Fibroblast of skin of right quadriceps (primary cell): ENCODE measurements at regions not wholly inside any gene's neighbourhood (a gene's known extent, or its start where the extent isn't known, plus 50 kb on each side); places are given as distances from the start of the nearest gene placed in this dataset.

ENCODE experiments used
- DNase-seq: peaks from one replicate; pipeline ENCODE4 v3.0.0-alpha.2; 2013

DNA sequence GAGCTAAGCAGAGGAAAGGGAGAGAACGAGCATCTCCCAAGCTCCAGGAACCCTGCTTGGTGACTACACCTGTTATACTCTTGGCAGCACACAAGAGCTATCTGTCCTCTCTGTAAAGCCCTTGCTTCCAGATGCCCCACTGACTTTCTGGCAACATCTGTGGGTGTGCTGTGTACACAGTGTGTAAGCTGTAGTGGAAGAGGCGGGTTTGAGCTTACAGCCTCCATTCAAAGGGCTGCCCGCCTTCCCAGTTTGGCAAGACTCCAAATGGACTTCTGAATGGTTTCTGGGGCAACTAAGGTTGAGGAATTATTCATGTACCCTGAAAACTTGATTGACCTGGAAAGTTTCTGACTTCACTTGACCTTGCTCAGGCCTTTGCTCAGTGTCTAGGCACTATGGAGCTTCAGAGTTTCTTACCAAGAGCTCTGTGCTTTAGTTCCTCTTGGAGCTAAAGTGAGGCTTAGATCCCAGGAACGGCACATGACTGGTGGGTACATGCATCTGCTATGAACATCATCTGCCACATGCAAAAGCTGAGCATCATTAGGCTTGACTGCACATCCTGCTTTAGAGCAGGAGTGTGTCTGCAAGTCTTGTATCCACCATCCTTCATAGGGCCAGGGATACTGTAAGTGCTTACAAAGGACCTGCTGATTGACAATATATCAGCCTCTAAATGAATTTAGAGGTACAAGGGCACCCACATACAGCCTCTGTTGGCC lies 290.9 kb upstream of the SIX2 start:
- DNase-seq = no peak

DNA sequence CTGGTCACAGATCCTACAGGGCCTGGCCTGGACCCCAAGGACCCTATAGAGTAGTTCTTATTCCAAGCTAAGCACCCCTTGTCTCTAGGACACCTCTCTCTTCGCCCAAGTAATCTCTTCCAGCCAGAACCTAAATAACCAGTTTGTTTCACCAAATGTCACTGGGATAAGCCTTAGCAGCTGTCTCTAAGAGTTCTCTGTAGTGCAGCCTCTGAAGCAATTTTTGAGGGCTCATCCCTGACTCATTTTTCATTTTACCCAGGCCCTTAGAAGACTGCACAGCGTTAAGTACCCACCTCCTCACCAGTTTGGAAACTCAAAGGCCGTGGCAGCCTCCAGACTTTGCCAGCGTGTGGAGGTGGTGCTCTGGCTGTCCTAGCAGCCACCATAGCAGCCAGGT lies 290.1 kb upstream of the SIX2 start:
- DNase-seq = no peak

DNA sequence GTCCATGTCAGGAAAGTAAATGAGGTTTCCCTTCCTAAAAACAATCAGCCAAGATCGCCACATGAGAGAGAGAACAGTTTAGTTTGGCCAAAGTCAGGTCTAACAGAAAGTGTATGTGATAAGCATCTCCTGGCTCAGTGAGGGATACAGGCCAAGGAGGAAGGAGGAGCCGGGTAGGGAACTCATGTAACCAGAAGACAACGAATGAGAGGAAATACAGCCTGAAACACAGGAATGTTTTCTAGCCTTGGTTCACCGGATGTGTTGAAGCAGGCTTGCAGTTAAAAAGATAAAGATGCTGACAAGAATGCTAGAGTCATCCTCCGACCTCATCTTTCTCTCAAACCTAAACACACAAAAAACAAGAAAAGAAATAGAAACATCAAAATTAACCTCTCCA lies 283.9 kb upstream of the SIX2 start:
- DNase-seq = peak; percentile 33

DNA sequence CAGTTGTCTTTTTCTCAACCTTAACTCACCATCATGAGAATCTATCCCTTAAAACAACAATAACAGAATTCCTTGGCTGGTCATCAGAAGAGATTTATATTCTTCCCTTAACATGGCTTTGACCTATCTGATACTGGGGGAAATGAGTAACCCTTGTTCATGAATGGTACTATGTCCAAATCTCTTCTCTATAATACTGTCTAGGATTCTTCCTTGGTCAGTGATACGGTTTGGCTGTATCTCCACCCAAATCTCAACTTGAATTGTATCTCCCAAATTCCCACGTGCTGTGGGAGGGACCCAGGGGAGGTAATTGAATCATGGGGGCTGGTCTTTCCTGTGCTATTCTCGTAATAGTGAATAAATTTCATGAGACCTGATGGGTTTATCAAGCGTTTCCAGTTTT lies 282.0 kb upstream of the SIX2 start:
- no peak for DNase-seq

DNA sequence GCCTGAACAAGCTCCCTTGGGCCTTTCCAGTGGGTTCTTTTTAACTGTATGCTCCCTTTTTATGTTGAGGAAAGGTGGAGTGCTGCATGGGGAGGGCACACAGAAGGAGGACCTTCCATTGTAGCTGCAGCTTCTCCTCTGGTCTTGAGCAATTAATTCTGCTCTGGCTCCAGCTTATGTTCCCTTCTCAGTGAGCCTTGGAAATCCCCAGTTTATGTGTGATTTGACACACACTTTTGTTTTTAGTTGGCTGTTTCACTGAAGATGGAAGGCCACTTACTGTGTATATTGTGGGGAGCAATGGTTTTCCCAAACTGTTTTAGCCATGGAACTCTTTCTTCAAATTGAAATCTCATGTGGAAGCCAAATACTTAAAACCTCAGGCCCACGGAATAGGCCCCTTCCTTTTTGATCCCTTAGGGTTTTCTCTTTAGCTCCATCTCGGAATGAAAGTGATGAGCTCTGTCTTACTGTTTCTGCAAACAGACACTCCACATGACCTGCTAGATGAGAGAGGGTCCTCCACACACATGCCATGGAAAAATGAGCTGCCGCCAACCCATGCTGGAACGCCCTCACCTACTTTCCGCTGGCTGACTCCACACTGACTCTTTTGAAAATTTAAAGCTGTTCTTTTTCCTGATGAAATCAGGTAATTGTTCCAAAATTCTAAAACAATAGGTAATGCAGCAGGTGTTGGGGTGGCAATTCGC lies 280.9 kb upstream of the SIX2 start:
- no peak for DNase-seq

DNA sequence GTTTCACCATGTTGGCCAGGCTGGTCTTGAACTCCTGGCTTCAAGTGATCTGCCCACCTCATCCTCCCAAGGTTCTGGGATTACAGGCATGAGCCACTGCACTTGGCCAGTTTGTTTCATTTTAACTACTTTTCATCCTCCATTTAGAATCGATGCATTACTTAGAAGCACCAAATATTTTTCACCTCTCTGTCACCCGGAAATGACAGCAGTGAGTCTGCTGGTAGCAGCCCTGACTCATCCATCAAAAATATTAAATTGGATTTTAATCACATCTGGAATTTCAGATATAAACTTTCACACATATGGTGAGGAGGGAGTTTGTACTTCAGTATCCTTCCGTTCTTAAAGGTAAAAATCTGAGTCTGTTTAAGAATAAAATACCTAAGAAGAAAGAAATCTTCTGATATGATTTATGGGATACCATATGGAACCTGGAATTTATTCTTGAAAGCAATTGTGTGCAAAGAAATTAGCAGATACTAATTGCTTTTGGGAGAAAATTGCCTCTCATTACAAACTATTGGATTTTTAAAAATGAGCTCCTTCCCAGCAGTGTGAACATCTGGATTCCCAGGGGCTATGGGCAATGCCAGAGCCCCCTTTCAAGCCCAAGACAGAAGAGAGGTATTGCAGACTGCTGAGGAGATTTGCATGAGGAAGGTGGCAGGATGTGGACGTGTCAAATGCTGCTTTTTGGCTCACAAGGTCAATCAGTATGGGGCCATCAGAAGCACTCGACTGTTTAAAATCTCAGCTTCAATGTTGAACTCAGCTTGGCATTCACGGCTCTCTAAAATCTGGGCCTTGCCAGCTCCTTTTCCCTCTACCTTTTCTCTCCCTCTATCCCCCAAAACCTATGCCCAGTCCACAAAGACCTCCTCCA lies 279.5 kb upstream of the SIX2 start:
- peak; percentile 72 for DNase-seq

DNA sequence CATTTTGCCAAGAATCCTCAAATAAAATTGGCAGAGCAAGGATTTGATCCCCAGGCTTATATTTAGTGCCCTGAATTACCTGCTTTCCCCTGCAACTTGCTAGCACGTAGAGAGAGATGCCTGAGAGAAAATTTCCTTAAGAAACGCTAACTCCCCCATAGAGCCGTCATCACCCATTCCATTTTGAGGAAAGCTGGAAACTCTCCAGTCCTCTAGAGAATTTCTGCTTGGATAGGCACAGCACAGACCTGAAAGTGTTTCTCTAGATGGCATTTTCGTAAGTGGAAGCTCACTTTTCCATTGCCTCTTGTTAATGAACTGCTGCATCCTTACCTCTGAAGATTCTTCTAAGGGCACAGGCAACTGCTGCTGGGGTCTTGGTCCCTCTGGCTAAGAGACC lies 277.8 kb upstream of the SIX2 start:
- no peak for DNase-seq

DNA sequence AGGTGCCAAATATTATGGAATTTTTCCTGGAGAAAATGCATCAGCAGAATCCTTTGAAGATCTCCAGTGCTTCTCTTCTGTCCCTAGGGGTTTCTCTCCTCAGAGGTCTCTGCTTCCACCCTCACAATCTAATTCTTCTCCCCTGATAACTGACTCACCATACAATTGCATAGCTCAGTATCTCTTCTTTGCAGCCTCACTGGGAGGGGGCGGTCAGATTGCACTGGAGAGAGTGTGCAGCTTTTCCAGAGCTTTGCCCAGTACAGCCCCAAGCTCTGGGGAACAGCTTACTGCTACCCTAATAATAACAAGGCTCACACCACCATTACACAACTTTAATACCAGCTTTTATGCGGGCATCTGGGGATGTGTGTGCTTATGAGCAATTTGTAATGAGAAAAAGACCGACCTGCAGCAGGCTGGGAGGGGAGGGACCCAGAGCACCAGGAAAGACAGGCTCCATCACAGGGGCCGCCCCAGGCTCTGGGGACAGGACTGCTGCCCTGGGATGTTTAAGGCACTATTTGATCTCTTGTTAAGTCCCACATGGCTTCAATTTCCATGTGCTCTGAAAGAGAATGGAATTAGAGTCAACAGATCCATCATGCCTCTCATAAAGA lies 276.6 kb upstream of the SIX2 start:
- DNase-seq = peak; percentile 39

DNA sequence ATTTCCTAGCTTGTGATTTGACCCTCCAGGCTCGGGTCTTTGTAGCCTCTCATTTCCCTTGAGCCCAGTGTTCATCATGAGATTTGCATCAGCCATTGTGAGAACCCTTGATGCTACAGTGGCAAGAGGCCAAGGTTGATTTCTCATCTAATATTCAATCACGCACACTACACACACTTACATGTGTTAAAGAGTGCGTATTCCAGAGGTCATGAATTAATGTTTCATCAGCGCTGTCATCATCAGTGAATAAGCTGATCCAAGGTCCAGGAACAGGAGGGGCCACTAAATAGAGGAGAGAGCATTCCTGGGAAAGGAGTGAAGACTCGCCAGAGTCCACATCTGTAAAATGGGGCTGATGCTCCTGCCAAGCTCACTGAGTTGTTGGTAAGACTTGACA lies 276.1 kb upstream of the SIX2 start:
- peak; percentile 70 for DNase-seq

DNA sequence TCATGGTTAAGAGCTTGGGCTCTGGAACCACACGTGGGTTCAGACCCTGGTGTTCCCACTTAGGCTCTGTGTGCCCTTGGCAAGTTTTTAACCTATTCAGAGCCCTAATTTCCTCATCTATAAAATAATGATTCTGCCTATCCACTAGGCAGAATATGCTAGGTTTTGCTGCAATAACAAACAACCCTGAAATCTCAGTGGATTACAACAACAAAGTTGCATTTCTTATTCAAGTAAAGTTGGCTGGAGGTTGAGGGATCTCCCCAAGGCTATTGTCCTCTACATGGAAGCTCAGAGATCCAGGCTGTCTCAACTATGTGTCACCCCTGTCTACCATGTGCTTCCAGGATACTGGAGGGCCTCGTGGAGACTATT lies 275.4 kb upstream of the SIX2 start:
- no peak for DNase-seq

DNA sequence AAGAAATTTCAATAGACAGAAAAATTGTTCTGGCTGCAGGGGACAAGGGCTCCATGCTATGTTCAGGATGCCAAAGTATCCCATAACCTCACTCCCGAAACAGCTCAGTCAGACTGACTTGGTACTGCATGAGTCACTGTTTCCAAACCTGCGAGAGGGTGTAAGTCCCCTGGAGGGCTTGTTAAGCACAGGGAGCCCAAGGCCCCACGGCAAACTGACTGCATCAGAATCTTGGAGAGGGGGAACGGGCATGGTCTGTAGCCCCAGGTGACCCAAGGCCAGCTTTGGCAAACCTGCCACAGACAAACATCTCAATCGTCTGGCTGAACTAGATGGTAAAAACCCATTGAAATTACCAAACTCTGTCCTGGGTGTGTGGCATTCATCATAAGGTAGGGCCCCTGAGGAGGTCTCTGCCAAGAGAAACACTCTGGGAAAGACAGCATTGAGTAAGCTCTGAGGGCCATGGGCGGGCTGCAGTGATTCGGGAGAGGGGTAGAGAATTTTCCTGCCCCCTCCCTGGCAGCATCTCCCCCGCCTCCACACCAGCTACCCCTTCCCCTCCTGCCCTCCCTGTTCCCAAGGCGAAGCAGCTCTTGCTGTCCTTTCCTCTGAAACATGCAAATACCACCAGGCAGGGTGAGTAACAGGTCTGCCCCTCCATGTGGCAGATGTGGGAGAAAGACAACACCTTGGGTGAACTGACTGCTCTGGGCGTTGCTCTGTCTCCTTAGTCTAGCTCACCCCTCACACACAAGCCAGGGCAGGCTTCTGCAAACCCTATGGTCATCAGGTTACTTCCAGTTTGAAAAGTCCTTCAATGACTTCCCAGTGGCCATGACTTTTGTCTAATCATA lies 274.7 kb upstream of the SIX2 start:
- DNase-seq = peak; percentile 62

DNA sequence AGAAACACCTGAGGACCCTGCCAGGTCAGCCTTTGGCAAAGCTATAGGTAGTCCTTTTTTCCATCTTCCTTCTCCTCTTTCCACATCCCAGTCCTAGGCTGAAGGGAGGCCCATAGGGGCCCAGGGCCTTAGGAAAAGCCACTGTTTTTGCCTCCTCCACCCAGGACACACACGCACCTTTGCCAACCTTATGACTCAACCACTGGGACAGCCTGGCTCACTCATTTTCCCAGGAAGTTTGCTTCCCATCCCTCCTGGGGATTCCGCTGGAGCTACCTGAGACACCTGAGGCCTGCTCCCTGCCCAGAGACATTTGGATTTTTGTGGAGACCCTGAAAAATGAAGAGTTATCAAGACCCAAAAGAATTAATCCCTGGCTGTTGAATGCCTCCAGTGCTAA lies 273.4 kb upstream of the SIX2 start:
- no peak for DNase-seq

DNA sequence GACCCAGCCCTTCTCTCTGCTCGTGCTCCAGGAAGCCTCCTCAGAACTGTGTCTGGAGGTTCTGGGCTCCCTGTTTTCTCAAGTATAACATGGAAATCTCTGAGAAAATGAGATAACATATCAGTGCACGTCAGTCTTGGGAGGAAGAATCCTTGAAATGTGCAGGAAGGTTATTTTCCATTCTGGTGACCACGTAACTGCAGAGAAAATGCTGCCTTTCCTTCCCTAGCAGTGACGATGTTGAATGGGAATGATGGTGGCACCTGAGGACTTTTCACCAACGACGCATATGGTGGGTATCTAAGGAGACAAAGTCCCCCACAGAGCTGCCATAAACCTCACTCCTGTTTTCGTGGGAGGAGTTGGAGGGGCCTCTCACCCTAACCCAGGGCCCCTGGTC lies 272.1 kb upstream of the SIX2 start:
- DNase-seq = no peak

DNA sequence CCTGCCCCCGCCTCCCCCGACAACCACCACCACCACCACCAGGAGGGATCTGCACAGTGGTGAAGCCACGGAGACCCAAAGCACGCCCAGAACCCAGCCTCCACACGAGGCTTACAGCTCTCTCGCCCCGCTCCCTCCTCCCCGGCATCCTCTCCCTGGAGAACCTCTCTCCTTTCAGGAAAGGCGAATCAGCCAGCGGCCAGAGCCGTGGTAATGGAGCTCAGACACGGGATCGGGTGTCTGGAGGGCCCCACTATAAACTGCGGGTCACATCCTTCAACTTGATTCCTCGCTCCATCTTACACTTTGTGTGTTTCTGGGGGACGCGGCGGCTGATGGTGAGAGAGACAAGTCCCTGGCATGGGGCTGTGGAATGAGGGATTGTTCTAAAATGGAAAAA lies 271.5 kb upstream of the SIX2 start:
- DNase-seq = no peak

DNA sequence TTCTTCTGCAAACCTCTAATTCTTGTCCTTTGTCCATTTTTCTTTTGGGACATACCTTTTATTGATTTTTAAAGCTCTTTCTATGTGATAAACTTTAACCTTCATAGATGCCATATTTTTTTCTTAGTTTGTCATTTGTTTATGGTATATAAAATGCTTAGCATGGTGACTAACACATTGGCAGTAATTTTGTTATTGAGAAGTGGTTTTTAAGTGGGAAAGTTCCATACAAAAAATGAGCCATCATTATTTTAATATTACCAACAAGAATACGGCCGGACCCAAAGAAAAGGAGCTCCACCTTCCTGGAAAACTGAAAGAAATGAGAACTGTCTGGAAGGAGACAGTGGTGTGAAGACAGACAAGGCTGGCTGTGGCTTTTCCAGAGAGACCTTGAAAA lies 270.1 kb upstream of the SIX2 start:
- no peak for DNase-seq

DNA sequence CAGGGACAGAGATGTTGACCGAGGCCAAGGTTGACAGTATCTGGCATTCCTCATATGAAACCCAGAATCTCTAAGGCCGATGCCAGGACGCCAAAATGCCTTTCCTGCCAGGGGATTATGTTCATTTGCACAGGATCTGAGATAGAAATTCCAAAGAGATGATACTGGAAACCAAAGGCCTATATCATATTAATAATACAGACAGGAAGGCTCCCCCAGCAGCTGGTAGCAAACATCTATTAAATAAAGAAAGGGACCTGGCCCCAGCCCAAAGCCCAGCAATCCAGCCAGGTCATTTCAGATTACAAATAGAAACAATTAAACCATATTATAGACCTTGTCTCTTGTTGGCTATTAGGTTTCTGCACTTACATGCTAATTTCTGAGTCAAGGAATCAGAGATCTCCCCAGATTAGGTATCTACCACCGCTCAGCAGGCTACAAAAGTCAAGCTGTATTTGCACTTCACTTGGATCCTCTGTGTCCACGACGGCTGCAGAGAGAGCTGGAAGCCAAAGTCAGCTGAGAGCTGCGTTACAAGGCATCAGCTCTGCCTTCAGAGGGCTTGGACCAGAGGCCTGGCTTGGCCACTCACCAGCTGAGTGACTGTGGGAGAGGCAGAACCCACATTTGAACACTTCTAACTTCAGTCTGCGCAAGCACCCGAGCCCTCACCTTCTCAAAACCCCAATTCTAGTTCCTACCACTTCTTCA lies 269.3 kb upstream of the SIX2 start:
- no peak for DNase-seq

DNA sequence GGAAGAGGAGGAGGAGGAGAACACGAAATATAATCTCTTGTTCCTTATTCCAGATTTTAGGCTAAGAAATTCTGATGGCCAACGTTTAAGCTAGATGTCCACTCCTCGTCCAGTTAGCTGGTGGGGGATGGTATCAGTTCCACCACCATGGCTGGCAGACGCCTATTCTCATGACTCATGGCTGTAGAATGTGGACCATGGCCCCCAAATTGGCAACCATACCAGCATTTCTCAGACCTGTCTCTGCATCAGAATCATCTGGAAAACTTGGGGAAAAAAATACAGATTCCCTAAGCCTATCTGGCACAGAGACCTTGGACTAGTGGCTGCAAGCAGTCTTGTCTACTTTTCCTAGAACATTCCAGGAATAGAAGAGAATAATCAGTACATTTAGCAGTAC lies 267.7 kb upstream of the SIX2 start:
- no peak for DNase-seq

DNA sequence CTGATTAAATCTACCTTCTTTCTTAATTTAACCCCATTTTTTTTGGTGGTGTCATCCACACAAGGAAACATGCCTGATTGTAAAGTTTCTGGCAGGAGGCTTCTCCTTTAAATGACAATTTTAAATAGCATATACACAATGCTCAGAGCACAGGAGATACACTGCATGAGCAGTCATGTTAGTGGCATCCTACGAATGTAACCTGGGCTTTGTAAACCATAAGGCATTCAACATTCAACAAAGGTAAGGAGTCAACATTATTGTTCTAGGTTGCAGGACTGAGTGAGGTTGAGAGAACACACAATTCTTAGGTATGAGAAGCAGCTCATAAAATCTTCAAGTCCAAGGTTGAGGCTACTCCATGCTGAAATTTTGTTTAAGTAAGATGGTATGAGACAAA lies 266.6 kb upstream of the SIX2 start:
- no peak for DNase-seq

DNA sequence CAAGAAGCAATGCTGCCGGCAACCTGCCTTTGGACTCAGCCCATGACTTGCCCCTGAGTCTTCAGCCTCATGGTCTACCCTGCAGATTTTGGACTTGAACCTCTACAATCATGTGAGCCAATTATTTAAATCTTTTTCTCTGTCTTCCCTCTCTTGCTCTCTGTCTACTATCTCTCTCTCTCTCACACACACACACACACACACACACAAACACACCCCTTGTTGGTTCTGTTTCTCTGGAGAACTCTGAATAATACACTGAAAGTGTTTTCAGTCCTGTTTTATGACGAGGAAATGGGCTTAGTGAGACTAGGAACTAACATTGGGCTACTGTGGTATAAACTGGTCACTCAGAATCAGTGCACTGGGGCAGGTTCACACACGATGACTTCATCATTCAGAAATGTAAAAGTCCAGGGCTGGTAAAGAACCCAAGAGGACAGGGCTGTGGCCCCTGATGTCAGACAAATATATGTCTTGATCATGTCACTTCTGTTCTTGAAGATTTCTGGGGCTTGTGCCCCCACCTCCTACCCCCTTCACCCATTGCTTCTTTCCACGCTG lies 266.1 kb upstream of the SIX2 start:
- no peak for DNase-seq

DNA sequence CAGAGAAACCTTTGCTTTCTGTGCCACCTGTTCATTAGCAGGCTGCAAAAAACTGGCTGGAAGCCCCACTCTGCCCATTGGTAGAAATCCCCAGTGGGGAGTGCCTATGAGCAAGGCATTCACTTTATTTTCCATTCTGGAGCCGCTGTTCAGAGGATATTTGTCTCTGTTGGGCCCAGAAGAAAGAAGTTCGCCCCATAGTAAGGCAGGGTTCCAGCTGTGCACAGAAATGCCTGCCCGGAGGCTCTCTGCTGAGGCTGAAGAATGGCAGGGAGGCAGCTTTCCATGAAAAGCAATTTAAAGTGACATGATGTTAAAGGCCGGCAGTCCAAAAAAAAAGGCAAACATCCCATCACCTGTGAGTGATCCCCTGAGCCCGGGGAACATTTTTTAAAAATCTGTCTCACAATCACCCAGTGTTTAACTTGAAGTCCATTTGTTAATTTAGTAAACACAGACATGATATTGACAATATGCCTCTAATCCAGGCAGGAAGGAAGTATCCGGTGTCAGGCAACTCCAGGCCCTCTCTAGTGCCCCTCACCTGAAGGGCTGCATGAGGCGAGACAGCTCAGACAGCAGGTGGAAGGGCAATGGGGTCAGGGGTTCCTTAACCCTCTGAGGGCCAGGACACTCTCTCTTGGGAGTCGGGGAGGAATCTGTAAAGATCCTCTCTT lies 265.1 kb upstream of the SIX2 start:
- DNase-seq = no peak
